Gastroesophageal sphincter (tissue), 4 donors: ENCODE measurements at regions not wholly inside any gene's neighbourhood (a gene's known extent, or its start where the extent isn't known, plus 50 kb on each side); places are given as distances from the start of the nearest gene placed in this dataset.

Experiments used
- ATAC-seq: fragments of 150-250 bp; one replicate; pipeline ENCODE4 v1.9.1; 2016; ENCODE audit warnings: mild to moderate bottlenecking, moderate library complexity
- H3K27ac ChIP-seq, 4 donors: fragments of 200-600 bp; sonication (generic) in 3 of 4; 1 replicate in 3 of 4; 2 replicates in 1 of 4; pipeline ENCODE4 v1.5.1; 2016 to 2019
- H3K27me3 ChIP-seq: fragments of 200-600 bp; sonication (generic); one replicate; pipeline ENCODE4 v1.5.1; 2019
- H3K36me3 ChIP-seq, 2 donors: fragments of 200-600 bp; sonication (generic); one replicate each; pipeline ENCODE4 v1.5.1; 2019; ENCODE audit warnings: control low read depth in 1 of 2
- H3K4me1 ChIP-seq, 3 donors: fragments of 200-600 bp; sonication (generic); 1 replicate in 2 of 3; 2 replicates in 1 of 3; pipeline ENCODE4 v1.5.1; 2016 to 2019; ENCODE audit warnings: control low read depth in 2 of 3
- H3K4me3 ChIP-seq, 2 donors: fragments of 200-600 bp; sonication (generic); one replicate each; pipeline ENCODE4 v1.5.1; 2019; ENCODE audit warnings: mild to moderate bottlenecking in 1 of 2, moderate library complexity in 1 of 2
- H3K9me3 ChIP-seq, 3 donors: fragments of 200-600 bp; sonication (generic); one replicate each; pipeline ENCODE4 v1.5.1; 2017 to 2019; ENCODE audit warnings: control low read depth in 2 of 3
- CTCF ChIP-seq, 4 experiments: fragments of 200-600 bp in 2 of 4; fragments of 450-650 bp in 2 of 4; sonication (generic) in 1 of 4; IDR thresholded peaks; one replicate each; pipeline ENCODE4 v1.5.1; 2017 to 2019; ENCODE audit warnings: antibody characterized with exemption in 4 of 4, mild to moderate bottlenecking in 2 of 4, moderate library complexity in 2 of 4
- EP300 ChIP-seq: sonication (generic); formaldehyde crosslinking; IDR thresholded peaks from one replicate; pipeline ENCODE4 v1.6.1; 2017; ENCODE audit warnings: antibody characterized with exemption, mild to moderate bottlenecking
- POLR2A ChIP-seq, 2 donors: fragments of 450-650 bp; IDR thresholded peaks; one replicate each; pipeline ENCODE4 v1.6.1; 2017; ENCODE audit warnings: antibody characterized with exemption in 2 of 2, mild to moderate bottlenecking in 2 of 2, moderate library complexity in 1 of 2
- POLR2AphosphoS5 ChIP-seq: sonication (generic); formaldehyde crosslinking; IDR thresholded peaks from one replicate; pipeline ENCODE4 v1.6.1; 2017; ENCODE audit warnings: antibody characterized with exemption
- WGBS, 2 donors: methylation state at CpG; one replicate each; pipeline ENCODE4 v1.1.5; 2018; ENCODE audit warnings: low coverage in 1 of 2; 5-methylcytosine and 5-hydroxymethylcytosine counted together

- no peak for ATAC-seq
- Histone ChIP-seq H3K4me1 (no peaks in the 10 kb centered on the region), H3K27me3 (no peaks in the 10 kb centered on the region), H3K36me3 (no peaks in the 10 kb centered on the region), H3K27ac (no peak overlapping the region), H3K4me3 (no peak overlapping the region), H3K9me3 (peaks cover 0 to 10% (median 0%) of the 10 kb centered on the region in 3 donors)
- no peak for TF ChIP-seq EP300
- WGBS, 2 donors: 40 to 75% methylated on average over 1 to 2 of the region's 2 CpGs
Observed at GRCh38 chr4:161303551-161303950, 860.2 kb downstream of the FSTL5 start.

- no peak for ATAC-seq
- WGBS, 2 donors: 72 to 88% methylated on average over 5 of the region's 5 CpGs
- Histone ChIP-seq H3K27ac (no peak overlapping the region), H3K36me3 (no peaks in the 10 kb centered on the region), H3K9me3 (peaks cover 0 to 7% (median 0%) of the 10 kb centered on the region in 3 donors), H3K4me3 (no peak overlapping the region), H3K27me3 (no peaks in the 10 kb centered on the region), H3K4me1 (no peaks in the 10 kb centered on the region)
- TF ChIP-seq POLR2AphosphoS5 (no peak), CTCF (IDR thresholded peaks at IDR 0.05) (no peak), POLR2A (IDR thresholded peaks at IDR 0.05) (no peak), EP300 (no peak)
Observed at GRCh38 chr4:161291222-161291621, 872.6 kb downstream of the FSTL5 start.

GRCh38 chr4:161287678-161288352, 876.0 kb downstream of the FSTL5 start:
- 85 to 96% methylated on average over 5 of the region's 6 CpGs for WGBS, 2 donors
- no peak for ATAC-seq
- no peaks in the 10 kb centered on the region for H3K36me3 ChIP-seq

GRCh38 chr4:161285461-161285860, 878.3 kb downstream of the FSTL5 start:
- Histone ChIP-seq H3K4me1 (no peaks in the 10 kb centered on the region), H3K27me3 (no peaks in the 10 kb centered on the region), H3K36me3 (no peaks in the 10 kb centered on the region), H3K4me3 (no peak overlapping the region), H3K9me3 (no peaks in the 10 kb centered on the region), H3K27ac (no peak overlapping the region)
- no peak for TF ChIP-seq EP300
- no peak for TF ChIP-seq POLR2A (IDR thresholded peaks at IDR 0.05)
- TF ChIP-seq POLR2AphosphoS5: no peak
- no peak for TF ChIP-seq CTCF (IDR thresholded peaks at IDR 0.05)
- no peak for ATAC-seq

More at GRCh38 chr4:161287678-161288352, 876.0 kb downstream of the FSTL5 start:
- TF ChIP-seq EP300 (no peak), POLR2A (IDR thresholded peaks at IDR 0.05) (no peak), POLR2AphosphoS5 (no peak), CTCF (IDR thresholded peaks at IDR 0.05) (no peak)
- Histone ChIP-seq H3K4me1 (no peaks in the 10 kb centered on the region), H3K9me3 (peaks cover 0 to 7% (median 0%) of the 10 kb centered on the region in 3 donors), H3K27me3 (no peaks in the 10 kb centered on the region), H3K27ac (no peak overlapping the region), H3K4me3 (no peak overlapping the region)

GRCh38 chr4:161280929-161281328, 882.9 kb downstream of the FSTL5 start:
- H3K4me3 ChIP-seq: no peak overlapping the region
- WGBS, 2 donors: 34 to 71% methylated on average over 2 of the region's 2 CpGs
- TF ChIP-seq CTCF (IDR thresholded peaks at IDR 0.05): no peak
- TF ChIP-seq POLR2AphosphoS5: no peak
- TF ChIP-seq POLR2A (IDR thresholded peaks at IDR 0.05): no peak
- TF ChIP-seq EP300: no peak
- no peak for ATAC-seq
- no peaks in the 10 kb centered on the region for H3K9me3 ChIP-seq
- no peaks in the 10 kb centered on the region for H3K4me1 ChIP-seq
- H3K36me3 ChIP-seq: no peaks in the 10 kb centered on the region
- no peaks in the 10 kb centered on the region for H3K27me3 ChIP-seq
- no peak overlapping the region for H3K27ac ChIP-seq
